ENCODE measurements at regions not wholly inside any gene's neighbourhood (a gene's known extent, or its start where the extent isn't known, plus 50 kb on each side); places are given as distances from the start of the nearest gene placed in this dataset.

GRCh38 chr6:145228962-145229582, 506.2 kb downstream of the EPM2A start:
- TF ChIP-seq CTCF (IDR thresholded peaks at IDR 0.05) = no peak
- no peak for TF ChIP-seq POLR2A (IDR thresholded peaks at IDR 0.05)

Measured in Peyer's patch (tissue), 4 donors.